Activated naive CD8-positive, alpha-beta T cell treated with anti-CD3 and anti-CD28 coated beads for 36 hours (primary cell): ENCODE measurements at regions not wholly inside any gene's neighbourhood (a gene's known extent, or its start where the extent isn't known, plus 50 kb on each side); places are given as distances from the start of the nearest gene placed in this dataset.
"Not testable (repeated sequence)": the region's sequence is repeated elsewhere in the genome, so short reads cannot be mapped to it uniquely, and the experiment has no call there.

Experiments used
- DNase-seq: peaks from one replicate; pipeline ENCODE4 v3.0.0; 2021
- H3K27ac Mint-ChIP-seq: one replicate; pipeline ENCODE4 v1.8.0; 2022; ENCODE audit warnings: mild to moderate bottlenecking, moderate library complexity, mixed read lengths
- H3K27me3 Mint-ChIP-seq: one replicate; pipeline ENCODE4 v1.8.0; 2022; ENCODE audit warnings: mild to moderate bottlenecking, mixed read lengths
- H3K36me3 Mint-ChIP-seq: one replicate; pipeline ENCODE4 v1.8.0; 2021; ENCODE audit warnings: mild to moderate bottlenecking, mixed read lengths
- H3K4me1 Mint-ChIP-seq: one replicate; pipeline ENCODE4 v1.8.0; 2021; ENCODE audit warnings: mixed read lengths
- H3K4me3 Mint-ChIP-seq: one replicate; pipeline ENCODE4 v1.8.0; 2022; ENCODE audit warnings: mild to moderate bottlenecking, moderate library complexity, mixed read lengths
- H3K9me3 Mint-ChIP-seq: one replicate; pipeline ENCODE4 v1.8.0; 2022; ENCODE audit warnings: mixed read lengths

GRCh38 chr10:35784751-35785150 is 142.7 kb upstream of the FZD8 start:
- H3K4me3 Mint-ChIP-seq: no peak overlapping the region
- no peaks in the 10 kb centered on the region for H3K4me1 Mint-ChIP-seq
- DNase-seq: no peak
- no peaks in the 10 kb centered on the region for H3K36me3 Mint-ChIP-seq
- no peak overlapping the region for H3K27ac Mint-ChIP-seq
- no peaks in the 10 kb centered on the region for H3K27me3 Mint-ChIP-seq
- H3K9me3 Mint-ChIP-seq: peaks cover 7% of the 10 kb centered on the region

- H3K4me3 Mint-ChIP-seq: no peak overlapping the region
- DNase-seq: no peak
- H3K27ac Mint-ChIP-seq: no peak overlapping the region
- no peaks in the 10 kb centered on the region for H3K27me3 Mint-ChIP-seq
- H3K4me1 Mint-ChIP-seq: no peaks in the 10 kb centered on the region
- no peaks in the 10 kb centered on the region for H3K36me3 Mint-ChIP-seq
- peaks cover 6% of the 10 kb centered on the region for H3K9me3 Mint-ChIP-seq
These were observed 141.3 kb upstream of the FZD8 start for GRCh38 chr10:35783305-35783838.

- Mint-ChIP-seq H3K36me3 (no peaks in the 10 kb centered on the region), H3K27ac (no peak overlapping the region), H3K4me1 (no peaks in the 10 kb centered on the region), H3K9me3 (peaks cover 2% of the 10 kb centered on the region), H3K27me3 (peaks cover 4% of the 10 kb centered on the region), H3K4me3 (no peak overlapping the region)
- DNase-seq: no peak
These were observed 139.5 kb upstream of the FZD8 start for GRCh38 chr10:35781643-35782035.

DNA sequence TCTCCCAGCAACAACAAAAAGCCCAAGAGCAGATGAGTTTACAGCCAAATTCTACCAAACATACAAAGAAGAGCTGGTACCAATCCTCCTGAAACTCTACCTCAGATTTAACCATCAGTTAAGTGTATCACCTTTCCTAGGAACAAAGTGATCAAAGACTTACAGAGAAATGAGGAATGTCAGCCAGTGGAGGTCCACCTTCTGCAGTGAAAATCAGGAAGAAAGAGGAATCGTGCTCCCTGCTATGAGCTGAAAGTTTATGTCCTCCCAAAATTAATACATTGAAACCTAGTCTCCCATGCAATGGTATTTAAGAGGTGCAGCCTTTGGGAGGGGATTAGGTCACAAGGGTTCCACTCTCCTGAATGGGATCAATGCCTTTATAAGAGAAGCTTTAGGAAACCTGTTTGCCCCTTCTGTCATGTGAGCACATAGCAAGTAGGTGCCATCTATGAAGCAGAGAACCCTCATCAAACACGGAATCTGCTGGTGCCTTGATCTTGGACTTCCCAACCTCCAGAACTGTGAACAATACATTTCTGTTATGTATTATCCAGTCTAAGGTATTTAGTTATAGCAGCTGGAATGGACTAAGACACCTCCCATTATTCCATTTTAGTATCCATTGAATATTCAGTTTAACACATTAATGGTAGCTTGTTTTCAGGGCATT is 139.0 kb upstream of the FZD8 start:
- Mint-ChIP-seq H3K27me3 (peaks cover 4% of the 10 kb centered on the region), H3K4me3 (no peak overlapping the region), H3K9me3 (no peaks in the 10 kb centered on the region), H3K36me3 (no peaks in the 10 kb centered on the region), H3K4me1 (no peaks in the 10 kb centered on the region), H3K27ac (no peak overlapping the region)
- DNase-seq: no peak

- no peaks in the 10 kb centered on the region for H3K36me3 Mint-ChIP-seq
- H3K4me3 Mint-ChIP-seq: no peak overlapping the region
- DNase-seq: no peak
- peaks cover 4% of the 10 kb centered on the region for H3K27me3 Mint-ChIP-seq
- no peaks in the 10 kb centered on the region for H3K4me1 Mint-ChIP-seq
- no peaks in the 10 kb centered on the region for H3K9me3 Mint-ChIP-seq
- no peak overlapping the region for H3K27ac Mint-ChIP-seq
These were observed 136.2 kb upstream of the FZD8 start for GRCh38 chr10:35778306-35778705.

DNA sequence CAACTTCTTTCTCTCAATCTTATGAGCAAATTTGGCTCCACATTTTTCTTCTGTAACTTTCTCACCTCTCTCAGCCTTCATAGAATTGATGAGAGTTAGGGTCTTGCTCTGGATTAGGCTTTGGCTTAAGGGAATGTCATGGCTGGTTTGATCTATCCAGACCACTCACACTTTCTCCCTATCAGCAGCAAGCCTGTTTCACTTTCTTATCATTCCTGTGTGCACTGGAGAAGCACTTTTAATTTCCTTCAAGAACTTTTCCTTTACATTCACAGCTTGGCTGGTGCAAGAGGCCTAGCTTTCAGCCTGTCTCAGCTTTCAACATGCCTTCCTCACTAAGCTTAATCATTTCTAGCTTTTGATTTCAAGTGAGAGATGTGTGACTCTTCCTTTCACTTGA is 134.5 kb upstream of the FZD8 start:
- not testable (repeated sequence) for H3K4me3 Mint-ChIP-seq, DNase-seq

DNA sequence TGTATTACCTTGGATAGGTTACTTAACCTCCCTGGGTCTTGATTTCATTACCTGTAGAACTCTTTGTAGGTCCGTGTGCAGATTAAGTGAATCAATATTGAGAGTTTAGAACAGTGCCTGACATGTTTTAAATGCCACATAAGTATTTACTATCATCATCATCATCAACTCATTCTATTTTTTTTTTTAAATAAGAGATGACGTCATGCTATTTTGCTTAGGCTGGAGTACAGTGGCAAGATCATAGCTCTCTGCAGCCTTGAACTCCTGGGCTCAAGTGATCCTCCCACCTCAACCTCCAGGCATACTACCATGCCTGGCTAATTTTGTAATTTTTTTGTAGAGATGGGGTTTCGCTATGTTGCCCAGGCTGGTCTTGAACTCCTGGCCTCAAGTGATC is 132.0 kb upstream of the FZD8 start:
- H3K36me3 Mint-ChIP-seq: no peaks in the 10 kb centered on the region
- H3K9me3 Mint-ChIP-seq: no peaks in the 10 kb centered on the region
- peaks cover 4% of the 10 kb centered on the region for H3K27me3 Mint-ChIP-seq
- no peak overlapping the region for H3K27ac Mint-ChIP-seq
- no peak for DNase-seq
- no peak overlapping the region for H3K4me3 Mint-ChIP-seq
- no peaks in the 10 kb centered on the region for H3K4me1 Mint-ChIP-seq

More for the DNA sequence above, 134.5 kb upstream of the FZD8 start:
- H3K36me3 Mint-ChIP-seq, H3K27me3 Mint-ChIP-seq, H3K9me3 Mint-ChIP-seq, H3K27ac Mint-ChIP-seq, H3K4me1 Mint-ChIP-seq: not testable (repeated sequence)

DNA sequence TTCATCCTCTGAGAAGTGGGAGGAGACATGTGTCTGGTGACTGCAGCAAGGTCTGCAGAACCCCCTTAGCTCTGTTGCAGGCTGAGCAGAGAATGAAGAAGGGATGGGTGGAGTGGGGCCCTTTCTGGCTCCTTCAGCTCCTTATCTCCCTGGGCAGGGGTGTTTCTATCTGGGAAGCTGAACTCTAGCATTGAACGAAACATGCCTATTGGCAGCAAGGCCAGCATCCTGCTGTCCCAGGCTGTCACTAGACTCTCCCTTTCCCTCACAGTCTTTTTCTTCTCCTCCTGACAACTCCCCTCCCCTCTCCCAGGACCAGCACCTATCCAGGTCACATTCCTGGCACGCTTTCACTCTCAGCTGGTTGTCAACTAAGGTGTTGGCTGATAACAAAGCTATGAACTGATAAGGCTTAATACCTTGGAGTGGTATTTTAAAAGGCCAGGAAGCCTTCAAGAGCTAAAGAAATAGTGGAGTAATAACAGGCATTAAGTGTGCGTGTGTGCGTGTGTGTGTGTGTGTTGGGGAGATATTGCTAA is 128.8 kb upstream of the FZD8 start:
- H3K27me3 Mint-ChIP-seq: peaks cover 11% of the 10 kb centered on the region
- H3K36me3 Mint-ChIP-seq: no peaks in the 10 kb centered on the region
- no peak for DNase-seq
- H3K9me3 Mint-ChIP-seq: no peaks in the 10 kb centered on the region
- no peak overlapping the region for H3K27ac Mint-ChIP-seq
- no peak overlapping the region for H3K4me3 Mint-ChIP-seq
- H3K4me1 Mint-ChIP-seq: no peaks in the 10 kb centered on the region

DNA sequence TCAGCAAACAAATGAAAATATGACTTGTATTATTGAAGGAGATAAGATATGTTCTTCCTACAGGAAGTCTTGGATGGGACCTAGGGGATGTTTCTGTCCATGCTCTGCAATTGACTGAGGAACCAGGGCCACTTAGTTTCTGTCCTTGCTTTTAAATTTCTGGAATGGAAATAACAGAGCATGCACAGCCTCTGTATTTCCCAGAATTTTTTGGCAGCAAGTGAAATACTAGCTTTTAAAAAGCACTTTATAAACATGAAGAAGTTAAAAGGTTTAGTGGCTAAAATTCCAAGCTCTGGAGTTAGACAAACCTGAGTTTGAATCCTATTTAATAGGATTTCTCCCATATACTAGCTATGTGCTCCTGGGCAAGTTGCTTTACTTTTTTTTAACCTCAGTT is 127.7 kb upstream of the FZD8 start:
- H3K9me3 Mint-ChIP-seq: no peaks in the 10 kb centered on the region
- no peak overlapping the region for H3K4me3 Mint-ChIP-seq
- no peaks in the 10 kb centered on the region for H3K36me3 Mint-ChIP-seq
- H3K4me1 Mint-ChIP-seq: no peaks in the 10 kb centered on the region
- no peak overlapping the region for H3K27ac Mint-ChIP-seq
- H3K27me3 Mint-ChIP-seq: peaks cover 20% of the 10 kb centered on the region
- no peak for DNase-seq

- Mint-ChIP-seq H3K9me3 (no peaks in the 10 kb centered on the region), H3K27ac (no peak overlapping the region), H3K4me3 (no peak overlapping the region), H3K27me3 (peaks cover 25% of the 10 kb centered on the region), H3K36me3 (no peaks in the 10 kb centered on the region), H3K4me1 (no peaks in the 10 kb centered on the region)
- DNase-seq: no peak
These were observed 126.6 kb upstream of the FZD8 start for GRCh38 chr10:35768731-35769130.

- Mint-ChIP-seq H3K9me3 (no peaks in the 10 kb centered on the region), H3K36me3 (no peaks in the 10 kb centered on the region), H3K4me3 (no peak overlapping the region), H3K27ac (no peak overlapping the region), H3K27me3 (peaks cover 27% of the 10 kb centered on the region), H3K4me1 (no peaks in the 10 kb centered on the region)
- no peak for DNase-seq
These were observed 125.9 kb upstream of the FZD8 start for GRCh38 chr10:35768011-35768410.

DNA sequence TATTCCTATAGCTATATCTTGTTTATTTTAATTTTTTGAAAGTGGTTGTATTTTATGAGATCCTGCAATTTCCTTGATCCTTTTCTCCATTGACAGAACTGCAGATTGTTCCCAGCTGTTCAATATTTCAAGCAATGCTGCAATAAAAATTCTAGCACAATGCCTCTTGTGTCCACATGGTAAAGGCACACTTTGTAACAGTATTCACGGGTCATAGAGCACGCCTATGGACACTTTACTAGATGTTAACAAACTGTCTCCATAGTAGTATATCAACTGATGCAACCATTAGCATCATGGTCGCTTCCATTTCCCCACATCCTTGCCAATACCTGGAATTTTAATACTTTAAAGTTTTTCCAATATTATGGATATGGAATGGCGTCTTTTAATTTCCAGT is 123.9 kb upstream of the FZD8 start:
- peaks cover 27% of the 10 kb centered on the region for H3K27me3 Mint-ChIP-seq
- H3K4me1 Mint-ChIP-seq: no peaks in the 10 kb centered on the region
- H3K36me3 Mint-ChIP-seq: no peaks in the 10 kb centered on the region
- H3K27ac Mint-ChIP-seq: no peak overlapping the region
- DNase-seq: no peak
- no peak overlapping the region for H3K4me3 Mint-ChIP-seq
- no peaks in the 10 kb centered on the region for H3K9me3 Mint-ChIP-seq

- peaks cover 33% of the 10 kb centered on the region for H3K27me3 Mint-ChIP-seq
- no peak overlapping the region for H3K27ac Mint-ChIP-seq
- no peaks in the 10 kb centered on the region for H3K4me1 Mint-ChIP-seq
- H3K4me3 Mint-ChIP-seq: no peak overlapping the region
- no peak for DNase-seq
- H3K9me3 Mint-ChIP-seq: no peaks in the 10 kb centered on the region
- no peaks in the 10 kb centered on the region for H3K36me3 Mint-ChIP-seq
These were observed 123.0 kb upstream of the FZD8 start for GRCh38 chr10:35765066-35765527.

DNA sequence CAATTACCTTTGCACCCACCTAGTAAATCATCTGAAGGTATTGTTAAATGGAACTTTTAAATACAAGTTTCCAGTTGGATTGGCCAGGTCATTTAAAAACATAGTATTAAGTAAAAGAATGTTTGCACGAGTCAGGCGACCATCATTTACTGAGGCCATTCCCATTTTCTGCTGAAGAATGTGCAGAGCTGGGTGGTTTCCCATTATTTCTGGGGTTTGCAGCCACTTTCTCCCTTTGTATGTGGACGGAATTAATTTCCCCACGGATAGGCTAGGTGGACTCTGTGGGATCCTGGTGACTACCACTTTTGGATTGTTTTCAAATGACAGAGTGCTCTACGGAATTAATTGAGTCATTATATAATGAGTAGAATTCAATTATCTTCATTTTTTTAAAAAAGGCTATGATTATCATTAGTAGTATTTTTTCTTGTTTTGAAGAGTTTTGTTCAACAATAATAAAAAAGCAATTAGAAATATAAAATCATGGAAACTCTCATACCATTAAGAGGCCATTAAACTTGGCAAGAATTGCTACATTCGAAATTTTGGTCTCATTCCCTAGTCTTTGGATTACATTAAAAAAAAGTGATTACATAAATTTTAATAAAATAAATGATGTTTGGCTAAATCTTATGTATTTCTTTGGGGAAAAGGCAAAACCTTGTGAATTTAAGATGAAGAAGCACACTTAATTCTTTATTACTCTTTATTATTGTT is 120.4 kb upstream of the FZD8 start:
- peaks cover 34% of the 10 kb centered on the region for H3K27me3 Mint-ChIP-seq
- no peak overlapping the region for H3K27ac Mint-ChIP-seq
- no peaks in the 10 kb centered on the region for H3K36me3 Mint-ChIP-seq

GRCh38 chr10:35758076-35758475 is 116.0 kb upstream of the FZD8 start:
- H3K9me3 Mint-ChIP-seq: no peaks in the 10 kb centered on the region
- no peak overlapping the region for H3K4me3 Mint-ChIP-seq
- no peaks in the 10 kb centered on the region for H3K36me3 Mint-ChIP-seq
- H3K4me1 Mint-ChIP-seq: no peaks in the 10 kb centered on the region
- DNase-seq: no peak
- no peak overlapping the region for H3K27ac Mint-ChIP-seq
- peaks cover 11% of the 10 kb centered on the region for H3K27me3 Mint-ChIP-seq

More for the DNA sequence above, 120.4 kb upstream of the FZD8 start:
- no peaks in the 10 kb centered on the region for H3K4me1 Mint-ChIP-seq
- DNase-seq: no peak
- no peaks in the 10 kb centered on the region for H3K9me3 Mint-ChIP-seq
- no peak overlapping the region for H3K4me3 Mint-ChIP-seq
